ENCODE measurements at regions not wholly inside any gene's neighbourhood (a gene's known extent, or its start where the extent isn't known, plus 50 kb on each side); places are given as distances from the start of the nearest gene placed in this dataset.
"Not testable (repeated sequence)": the region's sequence is repeated elsewhere in the genome, so short reads cannot be mapped to it uniquely, and the experiment has no call there.

- Histone ChIP-seq H3K9me3 (ENCODE audit: control insufficient read depth, insufficient read depth, low read length) (no peaks in the 10 kb centered on the region), H3K36me3 (ENCODE audit: control insufficient read depth, insufficient read depth, low read length) (no peaks in the 10 kb centered on the region), H3K4me1 (ENCODE audit: control insufficient read depth, insufficient read depth, low read length) (no peaks in the 10 kb centered on the region), H3K27me3 (ENCODE audit: control insufficient read depth, insufficient read depth, low read length) (0 out of 2 replicates have a peak, but pooled peaks cover 1% of the 10 kb centered on the region), H3K27ac (ENCODE audit: low read length) (no peak overlapping the region), H3K4me3 (ENCODE audit: low read length) (no peak overlapping the region)
- DNase-seq (ENCODE audit: low read depth, low spot score) = no peak
- WGBS (ENCODE audit: insufficient coverage, insufficient read length) = no CpG with 5 or more reads among the region's 2 CpGs
These were observed 63.6 kb upstream of the DIRAS2 start for GRCh38 chr9:90706230-90706629.

DNA sequence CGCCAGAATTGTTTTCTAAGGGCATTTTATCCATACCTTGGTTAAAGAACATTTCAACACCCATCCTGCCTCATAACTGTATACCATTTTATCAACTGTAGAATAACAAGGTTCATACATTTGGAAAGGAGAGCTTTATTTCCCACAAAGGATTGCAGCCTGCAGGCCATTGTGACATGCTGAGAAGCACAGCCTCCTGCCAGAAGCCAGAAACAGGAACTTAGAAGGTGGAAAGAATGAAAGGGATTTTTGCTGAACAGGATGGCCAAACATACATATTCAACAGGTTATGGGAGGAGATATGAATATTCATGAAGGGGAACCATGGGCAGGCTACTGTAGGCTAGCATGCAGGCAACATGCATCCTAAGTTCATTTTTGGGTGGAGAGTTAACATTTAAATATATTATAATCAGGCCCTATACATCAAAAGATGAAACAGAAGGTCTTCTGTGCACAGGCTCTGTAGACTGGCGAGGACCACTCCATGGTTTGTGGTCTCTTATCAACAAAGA, 59.9 kb upstream of the DIRAS2 start:
- Histone ChIP-seq H3K4me1 (ENCODE audit: control insufficient read depth, insufficient read depth, low read length) (no peaks in the 10 kb centered on the region), H3K27me3 (ENCODE audit: control insufficient read depth, insufficient read depth, low read length) (0 out of 2 replicates have a peak, but pooled peaks cover 1% of the 10 kb centered on the region), H3K27ac (ENCODE audit: low read length) (no peak overlapping the region), H3K4me3 (ENCODE audit: low read length) (no peak overlapping the region), H3K9me3 (ENCODE audit: control insufficient read depth, insufficient read depth, low read length) (no peaks in the 10 kb centered on the region), H3K36me3 (ENCODE audit: control insufficient read depth, insufficient read depth, low read length) (no peaks in the 10 kb centered on the region)
- no peak for DNase-seq (ENCODE audit: low read depth, low spot score)
- no CpG with 5 or more reads among the region's 2 CpGs for WGBS (ENCODE audit: insufficient coverage, insufficient read length)

- Histone ChIP-seq H3K4me3 (ENCODE audit: low read length) (no peak overlapping the region), H3K36me3 (ENCODE audit: control insufficient read depth, insufficient read depth, low read length) (no peaks in the 10 kb centered on the region)
- WGBS (ENCODE audit: insufficient coverage, insufficient read length) = no CpG with 5 or more reads among the region's 6 CpGs
These were observed 56.3 kb upstream of the DIRAS2 start for GRCh38 chr9:90698871-90699440.

GRCh38 chr9:90697808-90698207, 55.2 kb upstream of the DIRAS2 start:
- Histone ChIP-seq H3K27ac (ENCODE audit: low read length) (no peak overlapping the region), H3K4me1 (ENCODE audit: control insufficient read depth, insufficient read depth, low read length) (no peaks in the 10 kb centered on the region), H3K9me3 (ENCODE audit: control insufficient read depth, insufficient read depth, low read length) (no peaks in the 10 kb centered on the region), H3K27me3 (ENCODE audit: control insufficient read depth, insufficient read depth, low read length) (no peaks in the 10 kb centered on the region), H3K4me3 (ENCODE audit: low read length) (no peak overlapping the region), H3K36me3 (ENCODE audit: control insufficient read depth, insufficient read depth, low read length) (no peaks in the 10 kb centered on the region)
- no peak for DNase-seq (ENCODE audit: low read depth, low spot score)
- WGBS (ENCODE audit: insufficient coverage, insufficient read length) = no CpG with 5 or more reads among the region's 5 CpGs

More at GRCh38 chr9:90698871-90699440, 56.3 kb upstream of the DIRAS2 start:
- Histone ChIP-seq H3K4me1 (ENCODE audit: control insufficient read depth, insufficient read depth, low read length) (no peaks in the 10 kb centered on the region), H3K27me3 (ENCODE audit: control insufficient read depth, insufficient read depth, low read length) (no peaks in the 10 kb centered on the region), H3K9me3 (ENCODE audit: control insufficient read depth, insufficient read depth, low read length) (no peaks in the 10 kb centered on the region), H3K27ac (ENCODE audit: low read length) (no peak overlapping the region)
- no peak for DNase-seq (ENCODE audit: low read depth, low spot score)

DNA sequence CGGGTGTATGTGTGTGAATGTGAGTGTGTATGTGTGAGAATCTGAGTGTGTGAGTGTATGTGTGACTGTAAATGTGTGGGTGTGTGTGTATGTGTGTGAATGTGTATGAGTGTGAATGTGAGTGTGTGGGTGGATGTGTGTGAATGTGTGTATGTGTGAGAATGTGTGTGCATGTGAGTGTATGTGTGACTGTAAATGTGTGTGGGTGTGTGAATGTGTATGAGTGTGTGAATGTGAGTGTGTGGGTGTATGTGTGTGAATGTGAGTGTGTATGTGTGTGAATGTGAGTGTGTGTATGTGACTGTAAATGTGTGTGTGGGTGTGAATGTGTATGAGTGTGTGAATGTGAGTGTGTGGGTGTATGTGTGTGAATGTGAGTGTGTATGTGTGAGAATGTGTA, 51.6 kb upstream of the DIRAS2 start:
- H3K4me1 ChIP-seq (ENCODE audit: control insufficient read depth, insufficient read depth, low read length); DNase-seq (ENCODE audit: low read depth, low spot score): not testable (repeated sequence)
- 87% methylated on average over 1 of the region's 1 CpG for WGBS (ENCODE audit: insufficient coverage, insufficient read length)

More for the DNA sequence above, 51.6 kb upstream of the DIRAS2 start:
- H3K27ac ChIP-seq (ENCODE audit: low read length); H3K27me3 ChIP-seq (ENCODE audit: control insufficient read depth, insufficient read depth, low read length); H3K4me3 ChIP-seq (ENCODE audit: low read length); H3K36me3 ChIP-seq (ENCODE audit: control insufficient read depth, insufficient read depth, low read length); H3K9me3 ChIP-seq (ENCODE audit: control insufficient read depth, insufficient read depth, low read length): not testable (repeated sequence)
